LHCN-M2 (cell line): ENCODE measurements at regions not wholly inside any gene's neighbourhood (a gene's known extent, or its start where the extent isn't known, plus 50 kb on each side); places are given as distances from the start of the nearest gene placed in this dataset.

Experiments used
- DNase-seq: peaks from one replicate; pipeline ENCODE4 v3.0.0-alpha.2; 2012; ENCODE audit warnings: low read depth

- DNase-seq = no peak
These were observed 79.4 kb upstream of the ARHGAP20 start for GRCh38 chr11:110791621-110792020.

DNA sequence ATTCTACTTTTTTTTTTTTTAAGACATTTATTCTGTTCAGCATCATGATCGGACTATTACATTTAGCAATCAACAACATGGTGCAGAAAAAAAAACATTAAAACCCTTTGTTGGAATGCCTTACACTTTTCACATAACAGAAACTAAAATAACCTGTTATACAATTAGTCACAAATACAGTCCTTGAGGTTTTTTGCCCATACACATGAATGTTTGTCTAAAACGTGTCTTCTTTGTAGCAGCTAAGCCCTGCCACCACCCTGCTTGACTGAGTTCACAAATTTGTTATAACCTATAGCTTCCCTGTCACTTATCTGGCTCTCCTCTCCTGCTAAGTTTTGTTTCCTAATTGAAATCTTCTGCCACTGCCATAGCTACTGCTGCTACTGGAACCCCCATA, 75.4 kb upstream of the ARHGAP20 start:
- DNase-seq = no peak

DNA sequence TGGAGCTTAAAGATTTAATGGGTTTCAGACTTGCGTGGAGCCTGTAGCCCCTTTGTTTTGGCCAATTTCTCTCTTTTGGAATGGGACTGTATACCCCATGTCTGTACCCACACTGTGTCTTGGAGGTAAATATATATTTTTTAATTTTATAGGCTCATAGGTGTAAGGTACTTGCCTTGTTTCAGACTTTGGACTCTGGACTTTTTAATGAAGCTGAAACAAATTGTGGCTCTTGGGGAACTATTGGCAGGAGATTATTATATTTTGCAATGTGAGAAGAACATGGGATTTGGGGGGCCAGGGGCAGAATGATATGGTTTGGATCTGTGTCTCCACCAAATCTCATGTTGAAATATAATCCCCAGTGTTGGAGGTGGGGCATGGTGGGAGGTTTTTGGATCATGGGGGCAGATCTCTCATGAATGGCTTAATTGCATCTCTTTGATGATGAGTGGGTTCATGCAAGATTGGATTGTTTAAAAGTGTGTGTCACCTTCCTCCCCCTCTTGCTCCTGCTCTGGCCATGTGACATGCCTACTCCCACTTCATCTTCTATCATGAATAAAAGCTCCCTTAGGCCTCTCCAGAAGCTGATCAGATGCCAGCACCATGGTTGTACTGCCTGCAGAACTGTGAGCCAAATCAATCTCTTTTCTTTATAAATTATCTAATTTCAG, 74.1 kb upstream of the ARHGAP20 start:
- no peak for DNase-seq

DNA sequence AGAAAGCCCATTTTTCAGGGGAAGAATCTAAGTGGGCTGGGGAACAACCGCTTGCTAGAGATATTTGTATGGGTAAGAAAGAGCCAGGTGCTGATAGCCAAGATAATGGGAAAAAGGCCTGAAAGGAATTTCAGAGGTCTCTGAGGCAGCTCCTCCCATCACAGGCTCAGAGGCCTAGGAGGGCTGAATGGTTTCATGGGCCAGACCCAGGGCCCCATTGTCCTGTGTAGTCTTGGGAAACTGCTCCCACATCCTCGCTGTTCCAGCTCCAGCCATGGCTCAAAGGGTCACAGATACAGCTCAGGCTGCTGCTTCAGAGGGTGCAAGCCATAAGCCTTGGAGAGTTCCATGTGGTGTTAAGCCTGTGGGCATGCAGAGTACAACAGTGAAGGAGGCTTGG, 73.2 kb upstream of the ARHGAP20 start:
- DNase-seq = no peak

- no peak for DNase-seq
These were observed 70.4 kb upstream of the ARHGAP20 start for GRCh38 chr11:110782616-110783015.

- no peak for DNase-seq
These were observed 66.9 kb upstream of the ARHGAP20 start for GRCh38 chr11:110779108-110779507.

DNA sequence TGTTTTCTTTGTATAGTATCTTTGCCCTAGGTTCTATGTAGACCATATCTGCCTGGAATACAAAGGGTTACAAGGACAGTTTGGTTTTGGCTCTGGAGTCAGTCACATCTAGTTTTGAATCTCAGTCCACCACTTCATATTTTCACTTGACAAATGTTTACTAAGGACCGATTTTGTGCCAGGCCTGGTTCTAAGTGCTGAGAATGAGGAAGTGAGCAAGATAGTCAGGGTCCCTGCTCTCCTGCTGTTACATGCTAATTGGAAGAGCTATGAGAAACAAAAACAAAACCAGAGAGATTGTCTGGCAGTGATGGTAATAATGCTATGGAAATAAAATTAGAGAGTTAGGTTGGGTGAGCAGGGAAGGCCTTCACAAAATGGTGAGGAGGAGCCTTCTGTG, 66.1 kb upstream of the ARHGAP20 start:
- DNase-seq = no peak

- DNase-seq = peak; percentile 64
These were observed 65.5 kb upstream of the ARHGAP20 start for GRCh38 chr11:110777775-110778174.

DNA sequence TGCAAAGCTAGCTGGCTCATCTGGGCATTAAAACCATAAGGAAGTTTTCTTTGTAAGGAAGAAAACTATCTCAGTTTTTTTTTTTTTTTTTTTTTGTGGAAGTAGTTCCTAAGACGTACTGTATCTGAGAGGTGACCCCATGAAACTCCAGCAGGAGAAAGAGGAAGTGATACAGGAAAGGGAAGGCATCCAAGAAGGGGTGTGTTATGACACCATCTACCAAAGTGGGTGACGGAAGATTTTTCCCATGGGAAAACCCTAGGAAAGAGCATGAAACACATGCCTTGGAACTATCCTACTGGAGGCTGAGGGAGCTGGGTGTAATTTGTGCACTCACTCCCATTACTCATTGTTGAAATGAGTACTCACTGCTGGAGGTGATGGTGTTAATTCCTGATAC, 63.8 kb upstream of the ARHGAP20 start:
- no peak for DNase-seq

DNA sequence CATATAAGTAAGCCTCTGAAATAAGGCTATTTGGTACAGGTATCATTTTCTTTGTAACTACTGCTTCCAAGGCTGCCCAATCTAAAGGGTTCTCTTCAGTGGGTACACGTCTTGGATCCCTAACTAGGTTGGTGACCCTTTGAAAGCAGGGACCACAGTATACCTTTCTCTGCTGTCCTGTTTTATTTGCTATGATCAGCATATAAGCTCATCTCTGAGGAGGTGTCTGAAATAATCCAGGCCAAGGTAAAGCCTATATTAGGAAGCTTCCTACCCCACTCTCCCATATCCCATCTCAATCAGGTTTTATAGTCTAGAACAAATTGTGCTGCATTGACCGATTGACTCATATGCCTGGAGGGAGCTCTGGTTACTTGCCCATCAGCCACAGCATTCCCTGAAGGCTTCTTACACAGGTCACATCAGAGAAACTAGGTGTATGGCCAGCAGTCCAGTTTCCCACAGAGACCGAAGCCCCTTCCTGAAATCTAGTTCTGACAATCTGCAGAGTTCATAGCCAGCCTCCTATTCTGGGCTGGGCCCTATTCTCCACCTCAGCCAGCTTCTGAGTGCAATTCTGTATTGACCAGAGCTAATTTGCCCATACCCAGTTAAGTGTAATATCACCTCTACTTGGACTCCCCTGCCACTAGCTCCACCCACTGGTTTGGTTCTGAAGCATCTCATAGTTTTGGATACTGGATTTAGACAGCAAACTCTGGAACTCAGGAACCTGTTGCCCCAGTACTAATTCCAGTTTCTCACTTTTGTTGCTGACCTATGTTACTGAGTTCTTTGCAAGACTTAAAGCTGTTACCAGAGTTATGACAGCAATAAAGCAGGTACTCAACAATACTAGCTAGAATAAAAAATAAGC, 62.1 kb upstream of the ARHGAP20 start:
- peak; percentile 26 for DNase-seq

- no peak for DNase-seq
These were observed 61.2 kb upstream of the ARHGAP20 start for GRCh38 chr11:110773442-110773841.

DNA sequence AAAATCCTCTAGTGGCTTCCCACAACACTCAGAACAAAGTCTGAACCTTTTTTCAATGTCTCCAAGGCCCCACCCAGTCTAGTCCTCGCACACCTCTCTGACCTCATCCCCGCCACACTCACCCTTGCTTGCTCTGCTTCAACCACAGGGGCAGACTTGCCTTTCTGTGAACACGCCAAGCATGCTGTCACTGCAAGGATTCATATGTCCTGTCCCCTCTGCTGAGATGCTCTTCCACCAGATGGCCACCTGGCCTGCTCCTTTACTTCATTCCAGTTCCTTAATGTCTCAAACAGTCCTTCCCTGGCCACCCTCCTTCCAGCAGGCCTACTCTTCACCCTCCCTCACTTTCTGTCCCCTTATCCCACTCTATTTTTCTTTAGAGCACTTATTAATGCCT, 60.6 kb upstream of the ARHGAP20 start:
- DNase-seq = no peak

DNA sequence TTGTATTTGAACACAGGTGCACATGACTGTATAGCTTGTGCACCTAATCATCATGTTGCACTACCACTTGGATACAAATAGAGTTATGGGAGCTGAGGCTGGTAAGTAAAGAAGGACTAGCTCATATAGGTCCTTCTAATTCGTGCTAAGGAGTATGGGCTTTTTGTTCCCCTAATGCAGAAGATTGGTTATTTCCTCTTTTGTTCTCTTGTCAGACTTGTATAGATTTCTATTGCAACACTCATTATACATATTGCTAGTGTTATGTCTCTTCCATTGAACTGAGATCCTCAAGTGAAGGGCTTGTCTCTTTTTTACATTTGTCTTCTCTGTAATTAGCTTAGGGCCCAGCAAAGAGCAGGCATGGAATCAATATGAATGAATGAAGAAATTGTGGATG, 54.1 kb upstream of the ARHGAP20 start:
- DNase-seq = no peak

DNA sequence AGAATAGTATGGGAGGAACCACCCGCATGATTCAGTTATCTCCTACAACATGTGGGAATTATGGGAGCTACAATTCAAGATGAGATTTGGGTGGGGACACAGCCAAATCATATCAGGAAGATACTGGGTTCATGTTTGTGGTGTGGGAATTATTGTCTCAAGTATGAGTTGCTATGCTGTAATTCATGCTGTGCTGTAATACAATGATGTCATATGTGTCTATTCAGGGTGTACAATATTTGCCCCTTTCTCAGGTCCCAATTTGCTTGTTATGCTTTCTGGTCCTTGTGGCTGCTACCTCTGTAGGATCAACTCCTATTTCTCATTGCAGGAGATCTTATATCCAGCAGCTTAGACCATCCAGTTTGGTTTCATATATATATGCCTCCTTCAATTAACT, 52.2 kb upstream of the ARHGAP20 start:
- no peak for DNase-seq

- DNase-seq = peak; percentile 90
These were observed 51.2 kb upstream of the ARHGAP20 start for GRCh38 chr11:110763249-110764011.

GRCh38 chr11:110762590-110762989, 50.4 kb upstream of the ARHGAP20 start:
- peak; percentile 73 for DNase-seq
